Peyer's patch (tissue), 4 donors: ENCODE measurements at regions not wholly inside any gene's neighbourhood (a gene's known extent, or its start where the extent isn't known, plus 50 kb on each side); places are given as distances from the start of the nearest gene placed in this dataset.

ENCODE experiments used
- CTCF ChIP-seq, 6 experiments: fragments of 450-650 bp in 4 of 6; fragments of 200-600 bp in 2 of 6; sonication (generic) in 1 of 6; IDR thresholded peaks; one replicate each; pipeline ENCODE4 v1.5.1; 2017 to 2019; ENCODE audit warnings: antibody characterized with exemption in 6 of 6, mild to moderate bottlenecking in 3 of 6, moderate library complexity in 1 of 6
- POLR2A ChIP-seq, 2 donors: fragments of 450-650 bp; IDR thresholded peaks; one replicate each; pipeline ENCODE4 v1.5.1; 2017; ENCODE audit warnings: antibody characterized with exemption in 2 of 2, mild to moderate bottlenecking in 2 of 2, moderate library complexity in 2 of 2

DNA sequence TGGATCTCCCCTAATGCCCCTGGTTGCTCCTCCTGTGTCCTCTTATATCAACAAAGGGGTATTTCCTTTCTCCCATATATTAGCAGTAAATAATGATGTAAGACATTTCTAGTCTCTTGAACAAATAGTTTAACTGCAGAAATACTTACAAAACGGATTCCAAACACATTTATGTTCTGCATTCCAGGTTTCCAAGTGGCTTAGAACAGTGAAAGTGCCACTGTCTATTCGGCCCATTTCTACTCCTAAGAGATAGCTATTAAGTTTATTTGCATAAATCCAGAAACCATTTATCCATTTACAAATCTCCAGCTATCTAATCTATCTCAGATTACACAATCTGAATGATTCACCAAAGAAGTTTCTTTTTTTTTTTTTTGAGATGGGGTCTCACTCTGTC lies 55.8 kb upstream of the FRMD4B start:
- TF ChIP-seq CTCF (IDR thresholded peaks at IDR 0.05) (no peak), POLR2A (IDR thresholded peaks at IDR 0.05) (no peak)
